Panc1 (cell line): ENCODE measurements at regions not wholly inside any gene's neighbourhood (a gene's known extent, or its start where the extent isn't known, plus 50 kb on each side); places are given as distances from the start of the nearest gene placed in this dataset.

Experiments used
- ATAC-seq: fragments of 200-7000 bp; cut with Tn5 transposase; 2 replicates; pipeline ENCODE4 v1.9.1; 2020; ENCODE audit warnings: mild to moderate bottlenecking, moderate library complexity
- BruUV-seq: library from RNA; stranded (reverse); fragments of 400-500 nt; replicated peaks from 2 replicates; lab custom pipeline; 2021; lab: Mats Ljungman, UMichigan
- CTCF ChIA-PET: fragments of 300-600 bp; sonication (Branson Sonifier 250); formaldehyde crosslinking; loops from one replicate; lab custom pipeline; 2022; ENCODE audit warnings: antibody characterized with exemption; lab: Charles Lee
- POLR2A ChIA-PET: fragments of 300-600 bp; sonication (Branson Sonifier 250); formaldehyde crosslinking; loops from one replicate; lab custom pipeline; 2022; ENCODE audit warnings: antibody characterized with exemption; lab: Charles Lee
- DNase-seq: peaks from one replicate; pipeline ENCODE4 v3.0.0-alpha.2; 2010; ENCODE audit warnings: low read depth, low spot score
- H3K27ac ChIP-seq: 2 replicates; pipeline ENCODE4 v1.5.1; 2011; ENCODE audit warnings: mild to moderate bottlenecking, low read length, inconsistent platforms
- H3K27me3 ChIP-seq: fragments of 200-500 bp; sonication (Bioruptor generic); 2 replicates; pipeline ENCODE4 v1.6.0; 2014; ENCODE audit warnings: low read length, inconsistent platforms; ENCODE audit not compliant: control insufficient read depth, insufficient read depth
- H3K36me3 ChIP-seq: fragments of 200-500 bp; sonication (Bioruptor generic); 2 replicates; pipeline ENCODE4 v1.5.1; 2014; ENCODE audit warnings: inconsistent platforms, mild to moderate bottlenecking, low read length, moderate library complexity; ENCODE audit not compliant: control insufficient read depth, insufficient read depth
- H3K4me1 ChIP-seq: 2 replicates; pipeline ENCODE4 v1.5.1; 2011; ENCODE audit warnings: inconsistent platforms, mild to moderate bottlenecking, low read length, moderate library complexity; ENCODE audit not compliant: control insufficient read depth, insufficient read depth
- H3K4me3 ChIP-seq, 2 experiments: 2 replicates each; pipeline ENCODE4 v1.5.1; 2011 to 2012; ENCODE audit warnings: low read depth in 2 of 2, low read length in 2 of 2, mild to moderate bottlenecking in 2 of 2, inconsistent platforms in 1 of 2, moderate library complexity in 1 of 2
- H3K9me3 ChIP-seq: fragments of 200-500 bp; sonication (Bioruptor generic); 2 replicates; pipeline ENCODE4 v1.5.1; 2014; ENCODE audit warnings: low read depth, mild to moderate bottlenecking, inconsistent platforms, low read length, moderate library complexity; ENCODE audit not compliant: control insufficient read depth, insufficient read depth
- POLR2AphosphoS5 ChIP-seq: IDR thresholded peaks from 2 replicates; pipeline ENCODE4 v1.6.1; 2012; ENCODE audit warnings: mild to moderate bottlenecking, low read depth, low read length, moderate library complexity
- SIN3A ChIP-seq: IDR thresholded peaks from 2 replicates; pipeline ENCODE4 v1.6.1; 2012; ENCODE audit warnings: low read depth, mild to moderate bottlenecking, low read length, moderate library complexity, borderline replicate concordance; ENCODE audit not compliant: insufficient read depth
- TCF7L2 ChIP-seq: IDR thresholded peaks from 2 replicates; pipeline ENCODE4 v1.6.1; 2011; ENCODE audit warnings: mild to moderate bottlenecking, low read depth, low read length, inconsistent platforms
- in situ Hi-C: cut with HindIII; loops from 2 replicates; pipeline ENCODE4 v1.10.0; 2016; ENCODE audit warnings: low sequenced_read_pairs, low pct_unique_long_range_greater_than_20kb
- intact Hi-C: fragments of 100-400 bp; cut with micrococcal nuclease; formaldehyde crosslinking; loops from one replicate; pipeline ENCODE4 v1.10.0; 2022; ENCODE audit not compliant: unreplicated experiment
- TF ChIP-seq, protein P1 (sequence below): fragments of 450-650 bp; IDR thresholded peaks from 2 replicates; pipeline ENCODE4 v1.5.1; 2017; ENCODE audit warnings: mild to moderate bottlenecking
- TF ChIP-seq, protein P2 (sequence below), 2 experiments: IDR thresholded peaks; 2 replicates each; pipeline ENCODE4 v1.6.1; 2011 to 2012; ENCODE audit warnings: low read depth in 2 of 2, control low read depth in 1 of 2, low read length in 1 of 2, mild to moderate bottlenecking in 1 of 2, moderate library complexity in 1 of 2; ENCODE audit not compliant: insufficient read depth in 1 of 2

DNA sequence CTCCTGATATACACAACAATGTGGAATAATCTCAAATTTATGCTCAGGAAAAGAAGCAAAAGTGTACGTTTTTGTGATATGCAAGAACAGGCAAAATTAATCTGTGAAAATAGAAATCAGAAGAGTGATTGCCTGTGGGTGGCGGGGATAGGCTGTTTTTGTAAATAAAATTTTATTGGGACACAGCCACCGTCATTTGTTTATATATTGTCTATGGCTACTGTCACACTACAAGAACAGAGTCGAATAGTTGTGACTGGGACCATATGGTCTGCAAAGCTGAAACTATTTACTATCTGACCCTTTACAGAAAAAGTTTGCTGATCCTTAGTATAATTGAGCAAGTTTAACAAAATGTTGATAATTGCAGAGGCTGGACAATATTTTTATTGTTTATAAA, 269.5 kb upstream of the HTR2A start:
- no peak for ATAC-seq
- intact Hi-C loops (no loop called here), in situ Hi-C loops (no loop called here)
- Histone ChIP-seq H3K4me1 (no peaks in the 10 kb centered on the region; the same call in 1 of the 2 replicates), H3K9me3 (no peaks in the 10 kb centered on the region), H3K4me3 (no peak overlapping the region), H3K36me3 (no peaks in the 10 kb centered on the region), H3K27me3 (no peaks in the 10 kb centered on the region), H3K27ac (no peak overlapping the region)
- DNase-seq, result no peak
- POLR2A ChIA-PET, result no interaction called here
- TF ChIP-seq, protein P1, sequence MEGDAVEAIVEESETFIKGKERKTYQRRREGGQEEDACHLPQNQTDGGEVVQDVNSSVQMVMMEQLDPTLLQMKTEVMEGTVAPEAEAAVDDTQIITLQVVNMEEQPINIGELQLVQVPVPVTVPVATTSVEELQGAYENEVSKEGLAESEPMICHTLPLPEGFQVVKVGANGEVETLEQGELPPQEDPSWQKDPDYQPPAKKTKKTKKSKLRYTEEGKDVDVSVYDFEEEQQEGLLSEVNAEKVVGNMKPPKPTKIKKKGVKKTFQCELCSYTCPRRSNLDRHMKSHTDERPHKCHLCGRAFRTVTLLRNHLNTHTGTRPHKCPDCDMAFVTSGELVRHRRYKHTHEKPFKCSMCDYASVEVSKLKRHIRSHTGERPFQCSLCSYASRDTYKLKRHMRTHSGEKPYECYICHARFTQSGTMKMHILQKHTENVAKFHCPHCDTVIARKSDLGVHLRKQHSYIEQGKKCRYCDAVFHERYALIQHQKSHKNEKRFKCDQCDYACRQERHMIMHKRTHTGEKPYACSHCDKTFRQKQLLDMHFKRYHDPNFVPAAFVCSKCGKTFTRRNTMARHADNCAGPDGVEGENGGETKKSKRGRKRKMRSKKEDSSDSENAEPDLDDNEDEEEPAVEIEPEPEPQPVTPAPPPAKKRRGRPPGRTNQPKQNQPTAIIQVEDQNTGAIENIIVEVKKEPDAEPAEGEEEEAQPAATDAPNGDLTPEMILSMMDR, result no peak
- TF ChIP-seq SIN3A, result no peak
- TF ChIP-seq, protein P2, sequence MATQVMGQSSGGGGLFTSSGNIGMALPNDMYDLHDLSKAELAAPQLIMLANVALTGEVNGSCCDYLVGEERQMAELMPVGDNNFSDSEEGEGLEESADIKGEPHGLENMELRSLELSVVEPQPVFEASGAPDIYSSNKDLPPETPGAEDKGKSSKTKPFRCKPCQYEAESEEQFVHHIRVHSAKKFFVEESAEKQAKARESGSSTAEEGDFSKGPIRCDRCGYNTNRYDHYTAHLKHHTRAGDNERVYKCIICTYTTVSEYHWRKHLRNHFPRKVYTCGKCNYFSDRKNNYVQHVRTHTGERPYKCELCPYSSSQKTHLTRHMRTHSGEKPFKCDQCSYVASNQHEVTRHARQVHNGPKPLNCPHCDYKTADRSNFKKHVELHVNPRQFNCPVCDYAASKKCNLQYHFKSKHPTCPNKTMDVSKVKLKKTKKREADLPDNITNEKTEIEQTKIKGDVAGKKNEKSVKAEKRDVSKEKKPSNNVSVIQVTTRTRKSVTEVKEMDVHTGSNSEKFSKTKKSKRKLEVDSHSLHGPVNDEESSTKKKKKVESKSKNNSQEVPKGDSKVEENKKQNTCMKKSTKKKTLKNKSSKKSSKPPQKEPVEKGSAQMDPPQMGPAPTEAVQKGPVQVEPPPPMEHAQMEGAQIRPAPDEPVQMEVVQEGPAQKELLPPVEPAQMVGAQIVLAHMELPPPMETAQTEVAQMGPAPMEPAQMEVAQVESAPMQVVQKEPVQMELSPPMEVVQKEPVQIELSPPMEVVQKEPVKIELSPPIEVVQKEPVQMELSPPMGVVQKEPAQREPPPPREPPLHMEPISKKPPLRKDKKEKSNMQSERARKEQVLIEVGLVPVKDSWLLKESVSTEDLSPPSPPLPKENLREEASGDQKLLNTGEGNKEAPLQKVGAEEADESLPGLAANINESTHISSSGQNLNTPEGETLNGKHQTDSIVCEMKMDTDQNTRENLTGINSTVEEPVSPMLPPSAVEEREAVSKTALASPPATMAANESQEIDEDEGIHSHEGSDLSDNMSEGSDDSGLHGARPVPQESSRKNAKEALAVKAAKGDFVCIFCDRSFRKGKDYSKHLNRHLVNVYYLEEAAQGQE (IDR thresholded peaks at IDR 0.05; ENCODE audit: insufficient read depth in 1 of 2, low read depth in 2 of 2, low read length in 1 of 2), result no peak
- no peak for TF ChIP-seq TCF7L2
- TF ChIP-seq POLR2AphosphoS5, result no peak
- no TSS peak for BruUV-seq
- CTCF ChIA-PET, result no interaction called here

DNA sequence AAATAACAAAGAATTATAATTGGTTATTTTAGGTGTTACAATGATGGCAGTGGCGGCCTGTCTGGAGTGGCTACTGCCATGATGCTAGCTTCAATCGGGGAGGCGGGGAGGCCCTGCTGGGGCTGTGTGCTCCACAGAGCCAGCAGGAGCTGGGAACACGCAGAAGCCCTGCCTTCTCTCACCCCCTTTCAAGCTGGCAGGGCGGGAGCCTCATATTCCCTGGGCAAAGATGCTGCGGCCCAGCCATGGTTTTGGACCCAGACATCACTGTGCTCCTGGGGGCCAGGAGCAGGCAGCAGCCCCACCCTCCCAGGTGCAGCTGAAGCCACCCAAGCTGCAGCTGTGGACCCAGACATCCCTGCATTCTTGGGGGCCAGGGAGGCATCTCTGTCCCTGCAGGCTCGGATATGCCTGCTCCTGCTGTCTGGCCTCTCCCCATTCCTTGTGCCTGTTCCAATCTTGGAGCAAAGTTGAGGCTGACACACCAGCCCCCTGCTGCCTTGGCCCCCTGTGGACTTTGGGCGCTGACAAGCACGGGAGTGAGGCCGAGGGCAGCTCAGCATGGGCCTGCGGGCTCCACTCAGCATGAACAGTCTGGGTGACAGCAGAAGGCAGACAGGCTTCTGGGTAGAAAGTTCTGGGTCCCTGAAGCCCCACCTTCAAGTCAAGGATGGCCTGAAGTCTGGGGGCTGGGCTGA, 263.1 kb upstream of the HTR2A start:
- H3K27me3 ChIP-seq, result no peaks in the 10 kb centered on the region
- POLR2A ChIA-PET, result no interaction called here
- no peaks in the 10 kb centered on the region for H3K36me3 ChIP-seq
- CTCF ChIA-PET, result no interaction called here
- in situ Hi-C loops, result no loop called here
- no peaks in the 10 kb centered on the region for H3K4me1 ChIP-seq
- ATAC-seq (no peak), DNase-seq (no peak)
- intact Hi-C loops, result no loop called here
- H3K9me3 ChIP-seq, result no peaks in the 10 kb centered on the region
- no peak overlapping the region for H3K27ac ChIP-seq
- no TSS peak for BruUV-seq
- TF ChIP-seq POLR2AphosphoS5 (no peak), SIN3A (no peak), TCF7L2 (no peak)
- TF ChIP-seq, protein P2 (IDR thresholded peaks at IDR 0.05; ENCODE audit: insufficient read depth in 1 of 2, low read depth in 2 of 2, low read length in 1 of 2), result no peak
- TF ChIP-seq, protein P1, result no peak
- H3K4me3 ChIP-seq, result no peak overlapping the region
